ENCODE measurements at regions not wholly inside any gene's neighbourhood (a gene's known extent, or its start where the extent isn't known, plus 50 kb on each side); places are given as distances from the start of the nearest gene placed in this dataset.

GRCh38 chr6:66396549-66396948, 689.5 kb upstream of the EYS start:
- H3K9me3 Mint-ChIP-seq = peaks cover 4% of the 10 kb centered on the region
- no peak overlapping the region for H3K27ac Mint-ChIP-seq
- no peaks in the 10 kb centered on the region for H3K36me3 Mint-ChIP-seq (ENCODE audit: low read depth)
- no peaks in the 10 kb centered on the region for H3K27me3 Mint-ChIP-seq
- no peak overlapping the region for H3K4me3 Mint-ChIP-seq
- no peaks in the 10 kb centered on the region for H3K4me1 Mint-ChIP-seq
- ATAC-seq (replicated peaks) = no peak

GRCh38 chr6:66396145-66396544, 689.1 kb upstream of the EYS start:
- peaks cover 4% of the 10 kb centered on the region for H3K9me3 Mint-ChIP-seq
- H3K36me3 Mint-ChIP-seq (ENCODE audit: low read depth) = no peaks in the 10 kb centered on the region
- H3K4me1 Mint-ChIP-seq = no peaks in the 10 kb centered on the region

GRCh38 chr6:66390393-66390792, 683.4 kb upstream of the EYS start:
- ATAC-seq (replicated peaks) = no peak
- H3K27ac Mint-ChIP-seq = no peak overlapping the region
- no peaks in the 10 kb centered on the region for H3K4me1 Mint-ChIP-seq

More at GRCh38 chr6:66396145-66396544, 689.1 kb upstream of the EYS start:
- no peak overlapping the region for H3K4me3 Mint-ChIP-seq
- ATAC-seq (replicated peaks) = no peak
- no peaks in the 10 kb centered on the region for H3K27me3 Mint-ChIP-seq
- no peak overlapping the region for H3K27ac Mint-ChIP-seq

GRCh38 chr6:66376001-66376400, 669.0 kb upstream of the EYS start:
- Mint-ChIP-seq H3K4me1 (no peaks in the 10 kb centered on the region), H3K27me3 (no peaks in the 10 kb centered on the region), H3K27ac (no peak overlapping the region), H3K36me3 (ENCODE audit: low read depth) (no peaks in the 10 kb centered on the region), H3K4me3 (no peak overlapping the region), H3K9me3 (peaks cover 10% of the 10 kb centered on the region)
- ATAC-seq (replicated peaks) = no peak

More at GRCh38 chr6:66390393-66390792, 683.4 kb upstream of the EYS start:
- Mint-ChIP-seq H3K36me3 (ENCODE audit: low read depth) (no peaks in the 10 kb centered on the region), H3K9me3 (peaks cover 4% of the 10 kb centered on the region), H3K4me3 (no peak overlapping the region), H3K27me3 (no peaks in the 10 kb centered on the region)

GRCh38 chr6:66369407-66369806, 662.4 kb upstream of the EYS start:
- Mint-ChIP-seq H3K9me3 (peaks cover 26% of the 10 kb centered on the region), H3K4me3 (no peak overlapping the region), H3K27me3 (no peaks in the 10 kb centered on the region), H3K27ac (no peak overlapping the region), H3K36me3 (ENCODE audit: low read depth) (no peaks in the 10 kb centered on the region), H3K4me1 (no peaks in the 10 kb centered on the region)
- no peak for ATAC-seq (replicated peaks)

- Mint-ChIP-seq H3K4me3 (no peak overlapping the region), H3K9me3 (peaks cover 3% of the 10 kb centered on the region), H3K27me3 (no peaks in the 10 kb centered on the region), H3K4me1 (no peaks in the 10 kb centered on the region), H3K36me3 (ENCODE audit: low read depth) (no peaks in the 10 kb centered on the region), H3K27ac (no peak overlapping the region)
- no peak for ATAC-seq (replicated peaks)
These were observed 655.9 kb upstream of the EYS start for GRCh38 chr6:66362888-66363287.

- Mint-ChIP-seq H3K4me3 (no peak overlapping the region), H3K36me3 (ENCODE audit: low read depth) (no peaks in the 10 kb centered on the region), H3K27ac (no peak overlapping the region), H3K9me3 (peaks cover 3% of the 10 kb centered on the region), H3K27me3 (no peaks in the 10 kb centered on the region), H3K4me1 (no peaks in the 10 kb centered on the region)
- ATAC-seq (replicated peaks) = no peak
These were observed 654.9 kb upstream of the EYS start for GRCh38 chr6:66361886-66362285.

- no peaks in the 10 kb centered on the region for H3K27me3 Mint-ChIP-seq
- no peaks in the 10 kb centered on the region for H3K36me3 Mint-ChIP-seq (ENCODE audit: low read depth)
- no peak for ATAC-seq (replicated peaks)
- H3K4me3 Mint-ChIP-seq = no peak overlapping the region
- no peaks in the 10 kb centered on the region for H3K4me1 Mint-ChIP-seq
- no peak overlapping the region for H3K27ac Mint-ChIP-seq
- H3K9me3 Mint-ChIP-seq = peaks cover 3% of the 10 kb centered on the region
These were observed 650.8 kb upstream of the EYS start for GRCh38 chr6:66357781-66358180.

- no peak for ATAC-seq (replicated peaks)
- Mint-ChIP-seq H3K9me3 (no peaks in the 10 kb centered on the region), H3K4me1 (no peaks in the 10 kb centered on the region), H3K27me3 (no peaks in the 10 kb centered on the region), H3K36me3 (ENCODE audit: low read depth) (no peaks in the 10 kb centered on the region), H3K4me3 (no peak overlapping the region), H3K27ac (no peak overlapping the region)
These were observed 648.4 kb upstream of the EYS start for GRCh38 chr6:66355471-66355870.

- H3K27ac Mint-ChIP-seq = no peak overlapping the region
- no peak for ATAC-seq (replicated peaks)
- H3K36me3 Mint-ChIP-seq (ENCODE audit: low read depth) = no peaks in the 10 kb centered on the region
- H3K27me3 Mint-ChIP-seq = no peaks in the 10 kb centered on the region
- no peaks in the 10 kb centered on the region for H3K4me1 Mint-ChIP-seq
- H3K9me3 Mint-ChIP-seq = peaks cover 14% of the 10 kb centered on the region
- H3K4me3 Mint-ChIP-seq = no peak overlapping the region
These were observed 637.8 kb upstream of the EYS start for GRCh38 chr6:66344796-66345195.

- H3K36me3 Mint-ChIP-seq (ENCODE audit: low read depth) = no peaks in the 10 kb centered on the region
- H3K27ac Mint-ChIP-seq = no peak overlapping the region
- no peak for ATAC-seq (replicated peaks)
- no peak overlapping the region for H3K4me3 Mint-ChIP-seq
- H3K27me3 Mint-ChIP-seq = no peaks in the 10 kb centered on the region
- H3K9me3 Mint-ChIP-seq = peaks cover 13% of the 10 kb centered on the region
- H3K4me1 Mint-ChIP-seq = no peaks in the 10 kb centered on the region
These were observed 633.7 kb upstream of the EYS start for GRCh38 chr6:66340736-66341135.

- no peak overlapping the region for H3K27ac Mint-ChIP-seq
- H3K27me3 Mint-ChIP-seq = no peaks in the 10 kb centered on the region
- no peaks in the 10 kb centered on the region for H3K36me3 Mint-ChIP-seq (ENCODE audit: low read depth)
- no peak overlapping the region for H3K4me3 Mint-ChIP-seq
- no peak for ATAC-seq (replicated peaks)
- H3K9me3 Mint-ChIP-seq = peaks cover 4% of the 10 kb centered on the region
- H3K4me1 Mint-ChIP-seq = no peaks in the 10 kb centered on the region
These were observed 629.1 kb upstream of the EYS start for GRCh38 chr6:66336176-66336575.

- H3K27ac Mint-ChIP-seq = no peak overlapping the region
- no peaks in the 10 kb centered on the region for H3K27me3 Mint-ChIP-seq
- H3K4me1 Mint-ChIP-seq = no peaks in the 10 kb centered on the region
- H3K36me3 Mint-ChIP-seq (ENCODE audit: low read depth) = no peaks in the 10 kb centered on the region
- H3K9me3 Mint-ChIP-seq = peaks cover 14% of the 10 kb centered on the region
- ATAC-seq (replicated peaks) = no peak
- H3K4me3 Mint-ChIP-seq = no peak overlapping the region
These were observed 621.2 kb upstream of the EYS start for GRCh38 chr6:66328200-66328599.

GRCh38 chr6:66326228-66326627, 619.2 kb upstream of the EYS start:
- no peaks in the 10 kb centered on the region for H3K4me1 Mint-ChIP-seq
- ATAC-seq (replicated peaks) = no peak
- H3K27ac Mint-ChIP-seq = no peak overlapping the region
- H3K27me3 Mint-ChIP-seq = no peaks in the 10 kb centered on the region
- H3K4me3 Mint-ChIP-seq = no peak overlapping the region
- peaks cover 14% of the 10 kb centered on the region for H3K9me3 Mint-ChIP-seq
- H3K36me3 Mint-ChIP-seq (ENCODE audit: low read depth) = no peaks in the 10 kb centered on the region

- Mint-ChIP-seq H3K36me3 (ENCODE audit: low read depth) (no peaks in the 10 kb centered on the region), H3K27me3 (no peaks in the 10 kb centered on the region), H3K4me1 (no peaks in the 10 kb centered on the region), H3K9me3 (no peaks in the 10 kb centered on the region), H3K4me3 (no peak overlapping the region), H3K27ac (no peak overlapping the region)
- ATAC-seq (replicated peaks) = no peak
These were observed 614.0 kb upstream of the EYS start for GRCh38 chr6:66321017-66321416.

GRCh38 chr6:66307490-66307889, 600.5 kb upstream of the EYS start:
- no peak overlapping the region for H3K27ac Mint-ChIP-seq

More at GRCh38 chr6:66307490-66307889, 600.5 kb upstream of the EYS start:
- Mint-ChIP-seq H3K27me3 (no peaks in the 10 kb centered on the region), H3K9me3 (peaks cover 20% of the 10 kb centered on the region), H3K4me3 (no peak overlapping the region), H3K36me3 (ENCODE audit: low read depth) (no peaks in the 10 kb centered on the region), H3K4me1 (no peaks in the 10 kb centered on the region)
- no peak for ATAC-seq (replicated peaks)
